Peyer's patch (tissue), 4 donors: ENCODE measurements at regions not wholly inside any gene's neighbourhood (a gene's known extent, or its start where the extent isn't known, plus 50 kb on each side); places are given as distances from the start of the nearest gene placed in this dataset.

ENCODE experiments used
- POLR2A ChIP-seq, 2 donors: fragments of 450-650 bp; IDR thresholded peaks; one replicate each; pipeline ENCODE4 v1.5.1; 2017; ENCODE audit warnings: antibody characterized with exemption in 2 of 2, mild to moderate bottlenecking in 2 of 2, moderate library complexity in 2 of 2
- TF ChIP-seq, protein P1 (sequence below), 6 experiments: fragments of 450-650 bp in 4 of 6; fragments of 200-600 bp in 2 of 6; sonication (generic) in 1 of 6; IDR thresholded peaks; one replicate each; pipeline ENCODE4 v1.5.1; 2017 to 2019; ENCODE audit warnings: antibody characterized with exemption in 6 of 6, mild to moderate bottlenecking in 3 of 6, moderate library complexity in 1 of 6

- TF ChIP-seq POLR2A (IDR thresholded peaks at IDR 0.05): no peak
- TF ChIP-seq, protein P1, sequence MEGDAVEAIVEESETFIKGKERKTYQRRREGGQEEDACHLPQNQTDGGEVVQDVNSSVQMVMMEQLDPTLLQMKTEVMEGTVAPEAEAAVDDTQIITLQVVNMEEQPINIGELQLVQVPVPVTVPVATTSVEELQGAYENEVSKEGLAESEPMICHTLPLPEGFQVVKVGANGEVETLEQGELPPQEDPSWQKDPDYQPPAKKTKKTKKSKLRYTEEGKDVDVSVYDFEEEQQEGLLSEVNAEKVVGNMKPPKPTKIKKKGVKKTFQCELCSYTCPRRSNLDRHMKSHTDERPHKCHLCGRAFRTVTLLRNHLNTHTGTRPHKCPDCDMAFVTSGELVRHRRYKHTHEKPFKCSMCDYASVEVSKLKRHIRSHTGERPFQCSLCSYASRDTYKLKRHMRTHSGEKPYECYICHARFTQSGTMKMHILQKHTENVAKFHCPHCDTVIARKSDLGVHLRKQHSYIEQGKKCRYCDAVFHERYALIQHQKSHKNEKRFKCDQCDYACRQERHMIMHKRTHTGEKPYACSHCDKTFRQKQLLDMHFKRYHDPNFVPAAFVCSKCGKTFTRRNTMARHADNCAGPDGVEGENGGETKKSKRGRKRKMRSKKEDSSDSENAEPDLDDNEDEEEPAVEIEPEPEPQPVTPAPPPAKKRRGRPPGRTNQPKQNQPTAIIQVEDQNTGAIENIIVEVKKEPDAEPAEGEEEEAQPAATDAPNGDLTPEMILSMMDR (IDR thresholded peaks at IDR 0.05): no peak
These were observed 118.6 kb downstream of the FGF18 start for GRCh38 chr5:171537923-171538537.
